Mesothelial cell of epicardium (in vitro differentiated cells): ENCODE measurements at regions not wholly inside any gene's neighbourhood (a gene's known extent, or its start where the extent isn't known, plus 50 kb on each side); places are given as distances from the start of the nearest gene placed in this dataset.
"Not testable (repeated sequence)": the region's sequence is repeated elsewhere in the genome, so short reads cannot be mapped to it uniquely, and the experiment has no call there.

ENCODE experiments used
- DNase-seq, 2 experiments: peaks; one replicate each; pipeline ENCODE4 v3.0.0; 2021; ENCODE audit warnings: low spot score in 2 of 2; ENCODE audit not compliant: unreplicated experiment in 2 of 2
- H3K27ac Mint-ChIP-seq: 2 replicates; pipeline ENCODE4 v1.8.0; 2021; ENCODE audit warnings: mixed read lengths
- H3K27me3 Mint-ChIP-seq: 2 replicates; pipeline ENCODE4 v1.8.0; 2021; ENCODE audit warnings: low read depth, mixed read lengths
- H3K36me3 Mint-ChIP-seq: 2 replicates; pipeline ENCODE4 v1.8.0; 2021; ENCODE audit warnings: mixed read lengths
- H3K4me1 Mint-ChIP-seq: 2 replicates; pipeline ENCODE4 v1.8.0; 2021; ENCODE audit warnings: mixed read lengths
- H3K4me3 Mint-ChIP-seq: 2 replicates; pipeline ENCODE4 v1.8.0; 2021; ENCODE audit warnings: mild to moderate bottlenecking, moderate library complexity, mixed read lengths
- H3K9me3 Mint-ChIP-seq: 2 replicates; pipeline ENCODE4 v1.8.0; 2021; ENCODE audit warnings: mixed read lengths
- TF ChIP-seq, protein P1 (sequence below): fragments of 200-600 bp; sonication (generic); IDR thresholded peaks from one replicate; pipeline ENCODE4 v1.5.0; 2021; ENCODE audit warnings: antibody characterized with exemption; ENCODE audit not compliant: unreplicated experiment

DNA sequence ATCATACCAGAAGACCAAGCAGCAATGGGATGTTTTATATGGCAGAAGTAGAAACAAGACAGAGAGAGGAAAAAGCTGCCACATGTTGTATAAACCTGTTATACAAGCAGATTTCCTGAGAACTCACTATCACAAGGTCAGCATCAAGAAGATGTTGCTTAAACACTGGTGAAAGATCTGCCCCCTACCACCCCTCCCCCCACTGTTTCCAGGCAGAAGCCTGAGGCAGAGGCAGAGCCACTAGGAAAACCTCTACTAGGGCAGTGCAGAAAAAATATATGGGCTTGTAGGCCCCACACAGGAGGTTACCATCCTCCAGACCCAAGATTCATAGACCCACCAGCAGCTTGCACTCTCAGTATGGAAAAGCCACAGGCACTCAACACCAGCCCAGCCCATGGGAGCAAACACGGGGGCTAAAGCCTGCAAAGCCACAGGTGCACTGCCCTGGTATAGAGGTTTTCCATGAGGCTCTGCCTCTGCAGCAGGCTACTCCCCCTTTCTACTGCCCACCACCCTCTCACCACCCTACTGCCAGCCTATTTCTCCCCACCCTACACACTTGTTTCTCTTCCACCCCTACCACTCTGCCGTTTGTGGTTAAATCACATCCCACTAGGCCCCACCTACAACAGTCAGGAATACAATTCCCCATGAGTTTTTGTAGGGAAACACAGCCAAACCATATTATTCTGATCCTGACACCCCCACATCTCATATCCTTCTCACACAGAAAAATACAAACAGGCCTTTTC, 274.2 kb downstream of the POTED start:
- not testable (repeated sequence) for H3K27me3 Mint-ChIP-seq, H3K4me3 Mint-ChIP-seq, H3K4me1 Mint-ChIP-seq, DNase-seq, H3K27ac Mint-ChIP-seq
- Mint-ChIP-seq H3K36me3 (peaks cover 15% of the 10 kb centered on the region), H3K9me3 (peaks cover 84% of the 10 kb centered on the region)

DNA sequence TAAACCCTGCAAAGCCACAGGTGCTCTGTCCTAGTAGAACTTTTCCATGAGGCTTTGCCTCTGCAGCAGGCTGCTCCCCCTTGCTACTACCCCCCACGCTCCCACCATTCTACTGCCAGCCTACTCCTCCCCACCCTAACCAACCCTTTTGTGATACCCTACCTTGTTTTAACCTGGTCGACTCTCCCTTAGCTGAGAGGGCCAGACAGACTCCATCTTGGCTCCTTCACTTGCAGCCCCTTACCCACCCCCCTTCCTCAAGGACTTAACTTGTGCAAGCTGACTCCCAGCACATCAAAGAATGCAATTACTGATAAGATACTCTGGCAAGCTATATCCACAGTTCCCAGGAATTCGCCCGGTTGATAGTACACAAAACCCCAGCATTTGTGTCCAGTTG, 267.9 kb downstream of the POTED start:
- not testable (repeated sequence) for H3K4me1 Mint-ChIP-seq, DNase-seq, H3K36me3 Mint-ChIP-seq, H3K27ac Mint-ChIP-seq, H3K4me3 Mint-ChIP-seq, H3K27me3 Mint-ChIP-seq
- H3K9me3 Mint-ChIP-seq = peaks cover 77% of the 10 kb centered on the region

DNA sequence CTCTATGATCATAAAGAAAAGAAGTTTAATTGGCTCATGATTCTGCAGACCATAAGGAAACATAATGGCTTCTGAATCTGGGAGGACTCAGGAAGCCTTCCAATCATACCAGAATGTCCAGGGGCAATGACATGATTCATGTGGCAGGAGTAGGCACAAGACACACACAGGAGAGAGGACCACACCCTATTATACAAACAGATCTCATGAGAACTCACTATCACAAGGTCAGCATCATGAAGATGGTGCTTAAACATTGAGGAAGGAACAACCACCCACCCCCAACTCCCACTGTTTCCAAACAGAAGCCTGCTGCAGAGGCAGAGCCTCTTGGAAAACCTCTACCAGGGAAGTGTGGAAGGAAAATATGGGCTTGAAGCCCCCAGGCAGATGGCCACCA, 267.4 kb downstream of the POTED start:
- H3K27ac Mint-ChIP-seq, H3K27me3 Mint-ChIP-seq, DNase-seq, H3K4me1 Mint-ChIP-seq, H3K36me3 Mint-ChIP-seq, H3K4me3 Mint-ChIP-seq: not testable (repeated sequence)
- peaks cover 78% of the 10 kb centered on the region for H3K9me3 Mint-ChIP-seq

DNA sequence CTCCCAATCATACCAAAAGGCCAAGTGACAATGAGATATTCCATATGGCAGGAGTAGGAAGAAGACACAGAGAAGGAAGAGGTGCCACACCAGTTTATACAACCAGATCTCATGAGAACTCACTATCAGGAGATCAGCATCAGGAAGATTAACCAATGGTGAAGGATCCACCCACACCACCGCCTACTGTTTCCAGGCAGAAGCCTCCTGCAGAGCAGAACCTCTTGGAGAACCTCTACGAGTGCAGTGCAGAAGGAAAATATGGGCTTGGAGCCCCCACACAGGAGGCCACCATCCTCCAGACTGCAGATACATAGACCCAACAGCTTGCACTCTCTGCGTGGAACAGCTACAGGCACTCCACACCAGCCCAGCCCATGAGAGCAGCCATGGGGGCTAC, 264.4 kb downstream of the POTED start:
- not testable (repeated sequence) for DNase-seq, H3K4me3 Mint-ChIP-seq, H3K27ac Mint-ChIP-seq, H3K27me3 Mint-ChIP-seq, H3K4me1 Mint-ChIP-seq
- Mint-ChIP-seq H3K9me3 (peaks cover 78% of the 10 kb centered on the region), H3K36me3 (peaks cover 13% of the 10 kb centered on the region)

DNA sequence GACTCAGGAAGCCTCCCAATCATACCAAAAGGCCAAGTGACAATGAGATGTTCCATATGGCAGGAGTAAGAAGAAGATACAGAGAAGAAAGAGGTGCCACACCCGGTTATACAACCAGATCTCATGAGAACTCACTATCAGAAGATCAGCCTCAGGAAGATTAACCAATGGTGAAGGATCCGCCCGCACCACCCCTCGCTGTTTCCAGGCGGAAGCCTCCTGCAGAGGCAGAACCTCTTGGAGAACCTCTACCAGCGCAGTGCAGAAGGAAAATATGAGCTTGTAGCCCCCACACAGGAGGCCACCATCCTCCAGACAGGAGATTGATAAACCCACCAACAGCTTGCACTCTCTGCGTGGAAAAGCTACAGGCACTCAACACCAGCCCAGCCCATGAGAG, 245.1 kb downstream of the POTED start:
- TF ChIP-seq, protein P1, sequence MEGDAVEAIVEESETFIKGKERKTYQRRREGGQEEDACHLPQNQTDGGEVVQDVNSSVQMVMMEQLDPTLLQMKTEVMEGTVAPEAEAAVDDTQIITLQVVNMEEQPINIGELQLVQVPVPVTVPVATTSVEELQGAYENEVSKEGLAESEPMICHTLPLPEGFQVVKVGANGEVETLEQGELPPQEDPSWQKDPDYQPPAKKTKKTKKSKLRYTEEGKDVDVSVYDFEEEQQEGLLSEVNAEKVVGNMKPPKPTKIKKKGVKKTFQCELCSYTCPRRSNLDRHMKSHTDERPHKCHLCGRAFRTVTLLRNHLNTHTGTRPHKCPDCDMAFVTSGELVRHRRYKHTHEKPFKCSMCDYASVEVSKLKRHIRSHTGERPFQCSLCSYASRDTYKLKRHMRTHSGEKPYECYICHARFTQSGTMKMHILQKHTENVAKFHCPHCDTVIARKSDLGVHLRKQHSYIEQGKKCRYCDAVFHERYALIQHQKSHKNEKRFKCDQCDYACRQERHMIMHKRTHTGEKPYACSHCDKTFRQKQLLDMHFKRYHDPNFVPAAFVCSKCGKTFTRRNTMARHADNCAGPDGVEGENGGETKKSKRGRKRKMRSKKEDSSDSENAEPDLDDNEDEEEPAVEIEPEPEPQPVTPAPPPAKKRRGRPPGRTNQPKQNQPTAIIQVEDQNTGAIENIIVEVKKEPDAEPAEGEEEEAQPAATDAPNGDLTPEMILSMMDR = no peak
- peaks cover 79% of the 10 kb centered on the region for H3K9me3 Mint-ChIP-seq
- H3K36me3 Mint-ChIP-seq = peaks cover 6% of the 10 kb centered on the region
- DNase-seq = no peak
- no peaks in the 10 kb centered on the region for H3K27me3 Mint-ChIP-seq
- H3K4me3 Mint-ChIP-seq = no peak overlapping the region
- H3K27ac Mint-ChIP-seq = no peak overlapping the region
- no peaks in the 10 kb centered on the region for H3K4me1 Mint-ChIP-seq

DNA sequence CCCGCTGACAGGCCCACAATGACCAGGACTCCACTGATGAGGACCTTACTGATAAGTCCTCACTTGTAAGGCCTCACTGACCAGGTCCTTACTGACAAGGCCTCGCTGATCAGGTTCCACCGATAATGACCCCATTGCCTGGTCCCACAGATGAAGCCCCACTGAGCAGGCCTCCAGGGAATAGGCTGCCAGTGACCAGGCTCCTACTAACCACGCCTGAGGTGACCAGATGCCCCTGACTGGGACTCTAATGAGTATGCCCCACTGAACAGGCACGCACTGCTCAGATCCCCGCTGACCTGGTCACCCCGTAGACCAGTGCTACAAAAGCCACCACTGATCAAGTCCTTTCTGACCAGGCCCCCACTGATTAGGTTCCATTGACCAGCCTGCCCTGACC, 241.2 kb downstream of the POTED start:
- not testable (repeated sequence) for H3K4me3 Mint-ChIP-seq, H3K27me3 Mint-ChIP-seq, H3K36me3 Mint-ChIP-seq, H3K27ac Mint-ChIP-seq, DNase-seq, H3K4me1 Mint-ChIP-seq
- H3K9me3 Mint-ChIP-seq = peaks cover 54% of the 10 kb centered on the region

DNA sequence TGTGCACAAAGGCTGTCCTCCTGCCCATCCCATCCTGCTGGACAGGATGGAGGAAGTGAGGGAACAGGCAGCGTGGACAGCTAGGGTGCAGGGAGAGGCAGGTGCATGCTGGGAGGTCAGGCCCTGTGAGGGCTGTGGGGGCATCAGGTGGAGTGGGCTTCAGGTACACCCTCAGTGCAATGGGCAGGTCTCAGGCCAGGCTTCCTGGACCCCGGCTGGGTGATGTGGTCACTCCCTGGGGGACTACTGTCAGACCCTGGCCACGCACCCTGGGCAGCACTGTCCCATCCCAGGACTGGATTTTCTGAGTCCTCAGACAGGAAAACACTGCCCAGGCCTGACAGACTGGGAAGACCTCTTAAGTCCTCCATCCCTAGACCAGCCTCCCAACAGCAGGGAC, 239.9 kb downstream of the POTED start:
- peaks cover 41% of the 10 kb centered on the region for H3K9me3 Mint-ChIP-seq
- H3K4me3 Mint-ChIP-seq, DNase-seq, H3K27me3 Mint-ChIP-seq, H3K4me1 Mint-ChIP-seq, H3K36me3 Mint-ChIP-seq, H3K27ac Mint-ChIP-seq: not testable (repeated sequence)

DNA sequence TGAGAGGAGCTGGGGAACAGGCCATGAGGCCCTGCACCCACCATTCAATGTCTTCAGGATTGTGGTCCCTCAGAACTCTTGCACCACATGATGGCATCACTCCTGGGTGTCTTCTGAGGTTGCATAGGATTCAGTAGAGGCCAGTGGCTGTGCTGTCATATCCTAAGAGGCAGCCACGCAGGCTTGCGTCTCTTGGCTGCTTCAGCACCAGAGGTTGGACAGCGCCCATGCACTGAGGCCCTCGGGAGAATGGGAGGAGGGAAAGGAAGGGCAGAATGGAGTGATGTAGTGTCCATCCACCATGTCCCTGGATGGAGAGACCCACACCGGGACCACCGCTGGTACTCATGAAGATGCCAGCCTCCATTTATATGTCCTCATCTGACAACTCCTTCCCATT, 237.1 kb downstream of the POTED start:
- not testable (repeated sequence) for H3K27me3 Mint-ChIP-seq, DNase-seq, H3K36me3 Mint-ChIP-seq, H3K4me1 Mint-ChIP-seq, H3K27ac Mint-ChIP-seq, H3K4me3 Mint-ChIP-seq
- peaks cover 37% of the 10 kb centered on the region for H3K9me3 Mint-ChIP-seq

DNA sequence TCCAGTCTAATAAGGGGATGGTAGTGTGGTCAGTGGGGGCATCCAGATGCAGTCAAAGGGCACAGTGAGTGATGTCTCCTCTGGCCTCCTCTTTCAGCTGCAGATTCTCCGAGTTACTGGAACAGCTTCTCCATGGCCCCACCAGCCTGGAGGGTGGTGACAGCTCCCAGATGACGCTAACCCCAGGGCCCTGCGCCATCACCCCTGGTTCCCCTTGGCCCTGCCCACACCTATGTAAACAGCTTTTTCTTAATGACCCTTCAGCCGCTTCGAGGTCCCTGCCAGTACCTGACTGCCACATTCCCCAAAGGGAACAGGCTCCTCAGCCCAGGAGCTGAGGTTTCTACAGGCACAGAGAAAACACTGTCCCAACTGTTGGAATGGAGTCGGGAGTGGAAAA, 235.0 kb downstream of the POTED start:
- H3K9me3 Mint-ChIP-seq = peaks cover 33% of the 10 kb centered on the region
- H3K36me3 Mint-ChIP-seq, H3K27me3 Mint-ChIP-seq, H3K27ac Mint-ChIP-seq, DNase-seq, H3K4me3 Mint-ChIP-seq, H3K4me1 Mint-ChIP-seq: not testable (repeated sequence)

DNA sequence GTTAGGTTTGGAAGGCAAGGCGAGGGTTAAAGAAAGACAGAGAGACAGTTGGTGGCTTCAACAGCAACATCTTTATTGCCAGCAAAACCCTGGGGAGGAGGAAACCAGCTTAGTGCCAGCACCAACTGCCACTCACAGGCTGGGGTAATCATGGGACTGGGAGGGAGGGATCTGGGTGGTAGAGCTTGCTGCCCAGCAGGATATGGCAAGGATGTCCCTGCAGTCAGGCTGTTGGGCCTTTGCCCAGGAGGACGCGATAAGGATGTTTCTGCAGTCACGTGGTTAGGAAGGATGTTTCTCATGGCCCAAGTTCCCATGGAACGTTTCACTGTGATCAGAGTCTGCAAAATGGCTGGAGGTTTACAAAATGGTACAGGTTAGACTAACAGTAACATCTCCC, 233.5 kb downstream of the POTED start:
- not testable (repeated sequence) for H3K4me1 Mint-ChIP-seq, H3K4me3 Mint-ChIP-seq, DNase-seq, H3K36me3 Mint-ChIP-seq, H3K27ac Mint-ChIP-seq, H3K27me3 Mint-ChIP-seq
- peaks cover 37% of the 10 kb centered on the region for H3K9me3 Mint-ChIP-seq

DNA sequence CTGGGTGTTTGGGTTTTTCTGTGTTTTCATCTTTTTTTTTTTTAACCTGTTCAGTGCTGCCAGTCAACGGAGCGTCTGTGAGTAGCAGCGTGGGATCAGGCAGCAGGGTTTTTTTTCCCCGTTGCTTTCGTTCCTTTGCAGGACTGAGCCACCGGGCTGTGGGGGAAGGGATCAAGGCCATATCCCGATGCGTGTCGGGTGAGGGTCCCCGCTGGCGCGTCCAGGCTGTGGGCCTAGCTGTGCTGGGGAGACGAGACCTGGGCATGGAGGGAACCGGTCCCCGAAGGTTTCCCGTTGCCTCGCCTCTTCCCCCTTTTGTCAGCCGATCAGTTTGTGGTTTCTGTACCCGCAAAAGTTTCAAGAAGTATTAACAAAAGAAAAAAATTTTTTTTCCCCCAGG, 218.1 kb downstream of the POTED start:
- peaks cover 50% of the 10 kb centered on the region for H3K9me3 Mint-ChIP-seq
- not testable (repeated sequence) for H3K36me3 Mint-ChIP-seq, H3K4me1 Mint-ChIP-seq, H3K27me3 Mint-ChIP-seq, H3K27ac Mint-ChIP-seq, H3K4me3 Mint-ChIP-seq, DNase-seq
